Mesendoderm (in vitro differentiated cells): ENCODE measurements at regions not wholly inside any gene's neighbourhood (a gene's known extent, or its start where the extent isn't known, plus 50 kb on each side); places are given as distances from the start of the nearest gene placed in this dataset.
A peak's percentile ranks its signal among the peaks of the same experiment; 100 is the strongest.
"Not testable (repeated sequence)": the region's sequence is repeated elsewhere in the genome, so short reads cannot be mapped to it uniquely, and the experiment has no call there.

Experiments
- DNase-seq: peaks from one replicate; pipeline ENCODE4 v3.0.0; 2013
- H2AK5ac ChIP-seq: 2 replicates; pipeline ENCODE4 v1.6.1; 2013; ENCODE audit warnings: low read length, inconsistent platforms
- H2BK120ac ChIP-seq: 2 replicates; pipeline ENCODE4 v1.6.1; 2013; ENCODE audit warnings: low read depth, mild to moderate bottlenecking, low read length, moderate library complexity, mixed read lengths
- H2BK15ac ChIP-seq: replicated peaks from 2 replicates; pipeline ENCODE4 v1.6.1; 2013; ENCODE audit warnings: low read depth, mild to moderate bottlenecking, moderate library complexity
- H2BK5ac ChIP-seq: 2 replicates; pipeline ENCODE4 v1.6.1; 2013; ENCODE audit warnings: low read length, inconsistent platforms
- H3K18ac ChIP-seq: 2 replicates; pipeline ENCODE4 v1.6.1; 2013; ENCODE audit warnings: mild to moderate bottlenecking, low read length, mixed read lengths
- H3K23ac ChIP-seq: one replicate; pipeline ENCODE4 v1.6.1; 2013; ENCODE audit warnings: low read length
- H3K27ac ChIP-seq: 2 replicates; pipeline ENCODE4 v1.5.1; 2013; ENCODE audit warnings: low read depth, mild to moderate bottlenecking, inconsistent platforms, low read length, moderate library complexity
- H3K27me3 ChIP-seq: 2 replicates; pipeline ENCODE4 v1.6.1; 2013; ENCODE audit warnings: low read length, control low read depth, mild to moderate bottlenecking, inconsistent platforms; ENCODE audit not compliant: insufficient read depth, poor library complexity
- H3K36me3 ChIP-seq: 2 replicates; pipeline ENCODE4 v1.6.1; 2013; ENCODE audit warnings: low read length, inconsistent platforms; ENCODE audit not compliant: control insufficient read depth, insufficient read depth
- H3K4ac ChIP-seq: one replicate; pipeline ENCODE4 v1.6.1; 2013; ENCODE audit warnings: low read depth, mild to moderate bottlenecking, low read length, moderate library complexity
- H3K4me1 ChIP-seq: 2 replicates; pipeline ENCODE4 v1.6.1; 2013; ENCODE audit warnings: low read depth, low read length, inconsistent platforms; ENCODE audit not compliant: control insufficient read depth
- H3K4me2 ChIP-seq: 2 replicates; pipeline ENCODE4 v1.6.1; 2013; ENCODE audit warnings: low read length
- H3K4me3 ChIP-seq: 2 replicates; pipeline ENCODE4 v1.5.1; 2013; ENCODE audit warnings: mild to moderate bottlenecking, low read length
- H3K56ac ChIP-seq: one replicate; pipeline ENCODE4 v1.6.1; 2013; ENCODE audit warnings: low read length
- H3K79me1 ChIP-seq: 2 replicates; pipeline ENCODE4 v1.6.1; 2013; ENCODE audit warnings: low read length, inconsistent platforms
- H3K79me2 ChIP-seq: 2 replicates; pipeline ENCODE4 v1.6.1; 2013; ENCODE audit warnings: mild to moderate bottlenecking, low read length; ENCODE audit not compliant: control insufficient read depth, insufficient read depth
- H3K9ac ChIP-seq: 2 replicates; pipeline ENCODE4 v1.6.1; 2013; ENCODE audit warnings: low read length, inconsistent platforms
- H4K5ac ChIP-seq: one replicate; pipeline ENCODE4 v1.6.1; 2013; ENCODE audit warnings: low read length
- H4K8ac ChIP-seq: one replicate; pipeline ENCODE4 v1.6.1; 2013; ENCODE audit warnings: low read depth, mild to moderate bottlenecking, control low read depth, low read length, moderate library complexity
- WGBS: extraction: QIAGEN DNeasy Blood & Tissue Kit; methylation state at CpG from one replicate; pipeline ENCODE4 v1.1.7; 2013; ENCODE audit warnings: low lambda C conversion rate, missing lambda C conversion rate; ENCODE audit not compliant: insufficient coverage; ENCODE audit errors: extremely low coverage; 5-methylcytosine and 5-hydroxymethylcytosine counted together

GRCh38 chr4:118576709-118577219 lies 108.4 kb upstream of the METTL14 start:
- not testable (repeated sequence) for H2BK5ac ChIP-seq, H3K27ac ChIP-seq, H3K9ac ChIP-seq, H3K79me1 ChIP-seq, H4K8ac ChIP-seq, H3K4me3 ChIP-seq, H3K4me1 ChIP-seq, H3K23ac ChIP-seq, H2BK15ac ChIP-seq, H2AK5ac ChIP-seq, H3K56ac ChIP-seq, H3K4ac ChIP-seq, H2BK120ac ChIP-seq, H3K4me2 ChIP-seq, H4K5ac ChIP-seq, H3K18ac ChIP-seq, H3K36me3 ChIP-seq, H3K79me2 ChIP-seq, DNase-seq, H3K27me3 ChIP-seq
- no CpG with 5 or more reads among the region's 13 CpGs for WGBS

- H2AK5ac ChIP-seq = no peak overlapping the region
- no peak overlapping the region for H2BK5ac ChIP-seq
- DNase-seq = no peak
- H3K79me2 ChIP-seq = no peaks in the 10 kb centered on the region
- no CpG with 5 or more reads among the region's 5 CpGs for WGBS
- H3K4ac ChIP-seq = no peak overlapping the region
- no peaks in the 10 kb centered on the region for H3K36me3 ChIP-seq
- no peak overlapping the region for H3K56ac ChIP-seq
- H3K9ac ChIP-seq = no peak overlapping the region
- H3K27me3 ChIP-seq = no peaks in the 10 kb centered on the region
- no peak overlapping the region for H4K5ac ChIP-seq
- no peak overlapping the region for H3K4me2 ChIP-seq
- no peak overlapping the region for H2BK15ac ChIP-seq
- no peaks in the 10 kb centered on the region for H3K79me1 ChIP-seq
- no peaks in the 10 kb centered on the region for H3K4me1 ChIP-seq
- no peak overlapping the region for H3K18ac ChIP-seq
- H3K23ac ChIP-seq = no peak overlapping the region
- H4K8ac ChIP-seq = no peak overlapping the region
- H2BK120ac ChIP-seq = no peak overlapping the region
- H3K27ac ChIP-seq = no peak overlapping the region
- no peak overlapping the region for H3K4me3 ChIP-seq
Measured at GRCh38 chr4:118585015-118585414, 100.2 kb upstream of the METTL14 start.

- no peak overlapping the region for H2BK15ac ChIP-seq
- H3K4ac ChIP-seq = no peak overlapping the region
- no peak overlapping the region for H4K5ac ChIP-seq
- H2BK120ac ChIP-seq = no peak overlapping the region
- H3K4me3 ChIP-seq = no peak overlapping the region
- no CpG with 5 or more reads among the region's 6 CpGs for WGBS
- H2BK5ac ChIP-seq = no peak overlapping the region
- no peak overlapping the region for H3K23ac ChIP-seq
- no peaks in the 10 kb centered on the region for H3K79me1 ChIP-seq
- no peak overlapping the region for H4K8ac ChIP-seq
- no peaks in the 10 kb centered on the region for H3K79me2 ChIP-seq
- no peaks in the 10 kb centered on the region for H3K27me3 ChIP-seq
- no peak overlapping the region for H3K56ac ChIP-seq
- H3K9ac ChIP-seq = no peak overlapping the region
- DNase-seq = no peak
- no peak overlapping the region for H3K27ac ChIP-seq
- H3K4me1 ChIP-seq = no peaks in the 10 kb centered on the region
- H2AK5ac ChIP-seq = no peak overlapping the region
- H3K4me2 ChIP-seq = no peak overlapping the region
- no peaks in the 10 kb centered on the region for H3K36me3 ChIP-seq
- no peak overlapping the region for H3K18ac ChIP-seq
Measured at GRCh38 chr4:118586357-118586790, 98.8 kb upstream of the METTL14 start.

GRCh38 chr4:118587116-118587831 lies 97.9 kb upstream of the METTL14 start:
- Histone ChIP-seq H2BK120ac (no peak overlapping the region), H2BK5ac (no peak overlapping the region), H4K5ac (peak overlapping the region; percentile 56), H3K79me2 (no peaks in the 10 kb centered on the region), H2BK15ac (no peak overlapping the region), H3K56ac (no peak overlapping the region), H3K9ac (no peak overlapping the region), H3K36me3 (no peaks in the 10 kb centered on the region), H2AK5ac (no peak overlapping the region), H4K8ac (no peak overlapping the region), H3K18ac (no peak overlapping the region), H3K27ac (no peak overlapping the region), H3K4ac (no peak overlapping the region), H3K4me1 (no peaks in the 10 kb centered on the region), H3K4me2 (no peak overlapping the region), H3K79me1 (no peaks in the 10 kb centered on the region), H3K4me3 (no peak overlapping the region), H3K27me3 (no peaks in the 10 kb centered on the region), H3K23ac (no peak overlapping the region)
- no CpG with 5 or more reads among the region's 9 CpGs for WGBS
- no peak for DNase-seq

- H3K36me3 ChIP-seq = no peaks in the 10 kb centered on the region
- H2BK15ac ChIP-seq = no peak overlapping the region
- H3K4me1 ChIP-seq = no peaks in the 10 kb centered on the region
- no peak overlapping the region for H4K5ac ChIP-seq
- H2BK5ac ChIP-seq = no peak overlapping the region
- H3K18ac ChIP-seq = no peak overlapping the region
- no peak overlapping the region for H3K23ac ChIP-seq
- no peak overlapping the region for H3K9ac ChIP-seq
- H2BK120ac ChIP-seq = no peak overlapping the region
- H4K8ac ChIP-seq = no peak overlapping the region
- H2AK5ac ChIP-seq = no peak overlapping the region
- no peaks in the 10 kb centered on the region for H3K27me3 ChIP-seq
- DNase-seq = no peak
- no peak overlapping the region for H3K4me2 ChIP-seq
- H3K79me2 ChIP-seq = no peaks in the 10 kb centered on the region
- no peak overlapping the region for H3K27ac ChIP-seq
- H3K4me3 ChIP-seq = no peak overlapping the region
- no CpG with 5 or more reads among the region's 4 CpGs for WGBS
- no peak overlapping the region for H3K4ac ChIP-seq
- no peak overlapping the region for H3K56ac ChIP-seq
- no peaks in the 10 kb centered on the region for H3K79me1 ChIP-seq
Measured at GRCh38 chr4:118587946-118588345, 97.2 kb upstream of the METTL14 start.
